ENCODE measurements at regions not wholly inside any gene's neighbourhood (a gene's known extent, or its start where the extent isn't known, plus 50 kb on each side); places are given as distances from the start of the nearest gene placed in this dataset.
"Not testable (repeated sequence)": the region's sequence is repeated elsewhere in the genome, so short reads cannot be mapped to it uniquely, and the experiment has no call there.

GRCh38 chr2:107740300-107740699 is 86.4 kb upstream of the RGPD4 start:
- ChIA-PET POLR2A (no interaction called here), CTCF (no interaction called here)
- no peaks in the 10 kb centered on the region for H3K36me3 Mint-ChIP-seq (ENCODE audit: low read depth)
- no peak overlapping the region for H3K27ac Mint-ChIP-seq
- H3K4me1 Mint-ChIP-seq: no peaks in the 10 kb centered on the region
- no peaks in the 10 kb centered on the region for H3K27me3 Mint-ChIP-seq
- no peak overlapping the region for H3K4me3 Mint-ChIP-seq
- H3K9me3 Mint-ChIP-seq: no peaks in the 10 kb centered on the region
- no peak for DNase-seq

GRCh38 chr2:107742460-107743027 is 84.1 kb upstream of the RGPD4 start:
- H3K9me3 Mint-ChIP-seq: peaks cover 2% of the 10 kb centered on the region
- CTCF ChIA-PET: no interaction called here
- POLR2A ChIA-PET: no interaction called here

DNA sequence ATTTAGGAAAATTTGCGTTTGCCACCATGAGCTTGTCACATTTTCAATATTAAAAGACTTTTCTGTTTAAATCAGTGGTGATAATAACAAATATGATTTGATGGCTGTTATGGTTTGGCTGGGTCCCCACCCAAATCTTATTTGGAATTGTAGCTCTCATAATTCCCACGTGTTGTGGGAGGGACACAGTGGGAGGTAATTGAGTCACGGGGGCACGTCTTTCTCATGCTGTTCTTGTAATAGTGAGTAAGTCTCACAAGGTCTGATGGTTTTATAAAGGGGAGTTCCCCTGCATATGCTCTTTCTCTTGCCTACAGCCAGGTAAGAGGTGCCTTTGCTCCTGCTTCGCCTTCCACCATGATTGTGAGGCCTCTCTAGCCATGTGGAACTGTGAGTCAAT is 83.4 kb upstream of the RGPD4 start:
- peaks cover 2% of the 10 kb centered on the region for H3K9me3 Mint-ChIP-seq
- H3K4me1 Mint-ChIP-seq: no peaks in the 10 kb centered on the region
- CTCF ChIA-PET: no interaction called here
- H3K36me3 Mint-ChIP-seq (ENCODE audit: low read depth): no peaks in the 10 kb centered on the region
- POLR2A ChIA-PET: no interaction called here
- H3K27me3 Mint-ChIP-seq: no peaks in the 10 kb centered on the region
- no peak overlapping the region for H3K4me3 Mint-ChIP-seq
- no peak overlapping the region for H3K27ac Mint-ChIP-seq
- no peak for DNase-seq

More at GRCh38 chr2:107742460-107743027, 84.1 kb upstream of the RGPD4 start:
- H3K27ac Mint-ChIP-seq: no peak overlapping the region
- H3K4me1 Mint-ChIP-seq: no peaks in the 10 kb centered on the region
- no peak for DNase-seq
- no peak overlapping the region for H3K4me3 Mint-ChIP-seq
- no peaks in the 10 kb centered on the region for H3K36me3 Mint-ChIP-seq (ENCODE audit: low read depth)
- H3K27me3 Mint-ChIP-seq: no peaks in the 10 kb centered on the region

GRCh38 chr2:107745100-107745499 is 81.6 kb upstream of the RGPD4 start:
- Mint-ChIP-seq H3K4me3 (no peak overlapping the region), H3K9me3 (peaks cover 2% of the 10 kb centered on the region), H3K27ac (no peak overlapping the region), H3K36me3 (ENCODE audit: low read depth) (no peaks in the 10 kb centered on the region), H3K27me3 (no peaks in the 10 kb centered on the region), H3K4me1 (no peaks in the 10 kb centered on the region)
- DNase-seq: no peak
- POLR2A ChIA-PET: no interaction called here
- CTCF ChIA-PET: no interaction called here

DNA sequence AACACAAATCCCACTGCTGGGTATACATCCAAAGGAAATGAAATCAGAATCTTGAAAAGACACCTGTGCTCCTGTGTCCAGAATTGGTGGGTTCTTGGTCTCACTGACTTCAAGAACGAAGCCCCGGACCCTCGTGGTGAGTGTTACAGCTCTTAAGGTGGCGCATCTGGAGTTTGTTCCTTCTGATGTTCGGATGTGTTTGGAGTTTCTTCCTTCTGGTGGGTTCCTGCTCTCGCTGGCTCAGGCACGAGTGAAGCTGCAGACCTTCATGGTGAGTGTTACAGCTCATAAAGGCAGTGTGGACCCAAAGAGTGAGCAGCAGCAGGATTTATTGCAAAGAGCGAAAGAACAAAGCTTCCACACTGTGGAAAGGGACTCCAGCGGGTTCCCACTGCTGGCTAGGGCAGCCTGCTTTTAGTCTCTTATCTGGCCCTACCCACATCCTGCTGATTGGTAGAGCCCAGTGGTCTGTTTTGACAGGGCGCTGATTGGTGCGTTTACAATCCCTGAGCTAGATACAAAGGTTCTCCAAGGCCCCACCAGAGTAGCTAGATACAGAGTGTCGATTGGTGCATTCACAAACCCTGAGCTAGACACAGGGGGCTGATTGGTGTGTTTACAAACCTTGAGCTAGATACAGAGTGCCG is 80.0 kb upstream of the RGPD4 start:
- H3K27me3 Mint-ChIP-seq; POLR2A ChIA-PET; H3K4me1 Mint-ChIP-seq; H3K4me3 Mint-ChIP-seq; DNase-seq; H3K27ac Mint-ChIP-seq; H3K36me3 Mint-ChIP-seq (ENCODE audit: low read depth); H3K9me3 Mint-ChIP-seq; CTCF ChIA-PET: not testable (repeated sequence)

DNA sequence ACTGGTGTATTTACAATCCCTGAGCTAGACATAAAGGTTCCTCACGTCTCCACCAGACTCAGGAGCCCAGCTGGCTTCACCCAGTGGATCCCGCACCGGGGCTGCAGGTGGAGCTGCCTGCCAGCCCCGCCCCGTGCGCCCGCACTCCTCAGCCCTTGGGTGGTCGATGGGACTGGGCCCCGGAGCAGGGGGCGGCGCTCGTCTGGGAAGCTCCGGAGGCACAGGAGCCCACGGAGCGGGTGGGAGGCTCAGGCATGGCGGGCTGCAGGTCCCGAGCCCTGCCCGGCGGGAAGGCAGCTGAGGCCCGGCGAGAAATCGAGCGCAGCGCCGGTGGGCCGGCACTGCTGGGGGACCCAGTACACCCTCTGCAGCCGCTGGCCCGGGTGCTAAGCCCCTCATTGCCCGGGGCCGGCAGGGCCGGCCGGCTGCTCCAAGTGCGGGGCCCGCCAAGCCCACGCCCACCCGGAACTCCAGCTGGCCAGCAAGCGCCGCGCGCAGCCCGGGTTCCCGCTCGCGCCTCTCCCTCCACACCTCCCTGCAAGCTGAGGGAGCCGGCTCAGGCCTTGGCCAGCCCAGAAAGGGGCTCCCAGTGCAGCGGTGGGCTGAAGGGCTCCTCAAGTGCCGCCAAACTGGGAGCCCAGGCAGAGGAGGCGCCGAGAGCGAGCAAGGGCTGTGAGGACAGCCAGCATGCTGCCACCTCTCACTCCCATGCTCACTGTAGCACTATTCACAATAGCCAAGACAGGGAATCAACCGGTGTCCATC is 79.3 kb upstream of the RGPD4 start:
- POLR2A ChIA-PET; H3K27me3 Mint-ChIP-seq; H3K27ac Mint-ChIP-seq; H3K36me3 Mint-ChIP-seq (ENCODE audit: low read depth); H3K9me3 Mint-ChIP-seq; H3K4me3 Mint-ChIP-seq; CTCF ChIA-PET; H3K4me1 Mint-ChIP-seq; DNase-seq: not testable (repeated sequence)

DNA sequence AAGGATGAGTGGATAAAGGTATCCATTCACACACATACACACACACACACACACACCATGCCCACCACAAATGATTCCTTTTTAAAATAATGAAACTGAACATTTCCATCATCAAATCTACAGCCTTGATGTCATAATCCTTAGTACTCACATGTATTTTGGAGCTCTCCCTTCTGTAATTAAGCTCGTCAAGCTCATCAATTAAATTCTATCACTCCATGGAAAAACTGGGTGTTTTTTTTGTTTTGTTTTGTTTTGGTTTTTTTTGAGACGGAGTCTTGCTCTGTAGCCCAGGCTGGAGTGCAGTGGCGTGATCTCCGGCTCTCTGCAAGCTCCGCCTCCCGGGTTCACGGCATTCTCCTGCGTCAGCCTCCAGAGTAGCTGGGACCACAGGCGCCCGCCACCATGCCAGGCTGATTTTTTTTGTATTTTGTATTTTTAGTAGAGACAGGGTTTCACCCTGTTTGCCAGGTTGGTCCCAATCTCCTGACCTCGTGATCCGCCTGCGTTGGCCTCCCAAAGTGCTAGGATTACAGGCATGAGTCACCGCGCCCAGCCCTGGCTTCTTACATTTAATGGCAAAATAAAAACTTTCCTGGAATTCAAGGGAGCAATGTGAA is 78.6 kb upstream of the RGPD4 start:
- H3K4me3 Mint-ChIP-seq: no peak overlapping the region
- H3K36me3 Mint-ChIP-seq (ENCODE audit: low read depth): no peaks in the 10 kb centered on the region
- ChIA-PET POLR2A (no interaction called here), CTCF (no interaction called here)
- H3K9me3 Mint-ChIP-seq: peaks cover 2% of the 10 kb centered on the region
- H3K4me1 Mint-ChIP-seq: no peaks in the 10 kb centered on the region
- no peak for DNase-seq
- no peak overlapping the region for H3K27ac Mint-ChIP-seq
- no peaks in the 10 kb centered on the region for H3K27me3 Mint-ChIP-seq

GRCh38 chr2:107751936-107752335 is 74.8 kb upstream of the RGPD4 start:
- Mint-ChIP-seq H3K4me1 (no peaks in the 10 kb centered on the region), H3K36me3 (ENCODE audit: low read depth) (no peaks in the 10 kb centered on the region), H3K4me3 (no peak overlapping the region), H3K9me3 (peaks cover 3% of the 10 kb centered on the region), H3K27me3 (no peaks in the 10 kb centered on the region), H3K27ac (no peak overlapping the region)
- ChIA-PET CTCF (no interaction called here), POLR2A (no interaction called here)
- DNase-seq: no peak

DNA sequence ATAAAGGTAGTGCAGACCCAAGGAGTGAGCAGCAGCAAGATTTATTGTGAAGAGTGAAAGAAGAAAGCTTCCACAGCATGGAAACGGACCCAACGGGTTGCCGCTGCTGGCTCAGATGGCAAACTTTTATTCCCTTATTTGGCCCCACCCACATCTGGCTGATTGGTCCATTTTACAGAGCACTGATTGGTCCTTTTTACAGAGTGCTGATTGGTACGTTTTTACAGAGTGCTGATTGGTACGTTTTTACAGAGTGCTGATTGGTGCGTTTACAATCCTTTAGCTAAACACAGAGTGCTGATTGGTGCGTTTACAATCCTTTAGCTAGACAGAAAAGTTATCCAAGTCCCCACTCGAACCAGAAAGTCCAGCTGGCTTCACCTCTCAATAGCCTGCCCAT is 72.9 kb upstream of the RGPD4 start:
- H3K27ac Mint-ChIP-seq; H3K27me3 Mint-ChIP-seq; H3K9me3 Mint-ChIP-seq; CTCF ChIA-PET; DNase-seq; H3K4me3 Mint-ChIP-seq; POLR2A ChIA-PET; H3K36me3 Mint-ChIP-seq (ENCODE audit: low read depth); H3K4me1 Mint-ChIP-seq: not testable (repeated sequence)

DNA sequence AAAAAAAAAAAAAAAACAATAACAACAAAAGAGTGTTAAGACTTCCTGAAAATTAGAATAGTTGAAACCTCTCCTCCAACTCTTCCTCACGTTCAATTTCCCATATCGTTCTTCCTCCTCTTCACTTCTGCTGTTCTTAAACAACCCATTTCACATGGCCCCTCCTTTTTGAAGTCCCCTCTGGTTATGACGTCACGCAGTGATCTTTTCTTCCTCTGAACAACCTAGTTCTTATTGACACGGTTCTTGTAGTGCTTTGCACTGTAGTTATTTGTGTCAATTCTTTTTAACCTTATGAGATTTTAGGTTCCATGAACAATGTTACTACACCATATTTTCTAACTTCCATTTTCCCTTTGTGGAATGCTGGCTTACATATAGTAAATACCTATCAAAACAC is 69.5 kb upstream of the RGPD4 start:
- no peak for DNase-seq
- Mint-ChIP-seq H3K27ac (no peak overlapping the region), H3K4me1 (no peaks in the 10 kb centered on the region), H3K9me3 (peaks cover 8% of the 10 kb centered on the region), H3K36me3 (ENCODE audit: low read depth) (no peaks in the 10 kb centered on the region), H3K4me3 (no peak overlapping the region), H3K27me3 (no peaks in the 10 kb centered on the region)
- POLR2A ChIA-PET: no interaction called here
- CTCF ChIA-PET: no interaction called here

- no peaks in the 10 kb centered on the region for H3K36me3 Mint-ChIP-seq (ENCODE audit: low read depth)
- H3K4me1 Mint-ChIP-seq: no peaks in the 10 kb centered on the region
- no peak overlapping the region for H3K27ac Mint-ChIP-seq
- peaks cover 5% of the 10 kb centered on the region for H3K9me3 Mint-ChIP-seq
- ChIA-PET POLR2A (no interaction called here), CTCF (no interaction called here)
- DNase-seq: no peak
- no peaks in the 10 kb centered on the region for H3K27me3 Mint-ChIP-seq
- H3K4me3 Mint-ChIP-seq: no peak overlapping the region
Observed at GRCh38 chr2:107760620-107761364, 65.9 kb upstream of the RGPD4 start.

- Mint-ChIP-seq H3K27me3 (no peaks in the 10 kb centered on the region), H3K27ac (no peak overlapping the region), H3K4me1 (no peaks in the 10 kb centered on the region), H3K9me3 (peaks cover 2% of the 10 kb centered on the region), H3K36me3 (ENCODE audit: low read depth) (no peaks in the 10 kb centered on the region), H3K4me3 (no peak overlapping the region)
- CTCF ChIA-PET: no interaction called here
- POLR2A ChIA-PET: no interaction called here
- DNase-seq: no peak
Observed at GRCh38 chr2:107772353-107772752, 54.3 kb upstream of the RGPD4 start.

DNA sequence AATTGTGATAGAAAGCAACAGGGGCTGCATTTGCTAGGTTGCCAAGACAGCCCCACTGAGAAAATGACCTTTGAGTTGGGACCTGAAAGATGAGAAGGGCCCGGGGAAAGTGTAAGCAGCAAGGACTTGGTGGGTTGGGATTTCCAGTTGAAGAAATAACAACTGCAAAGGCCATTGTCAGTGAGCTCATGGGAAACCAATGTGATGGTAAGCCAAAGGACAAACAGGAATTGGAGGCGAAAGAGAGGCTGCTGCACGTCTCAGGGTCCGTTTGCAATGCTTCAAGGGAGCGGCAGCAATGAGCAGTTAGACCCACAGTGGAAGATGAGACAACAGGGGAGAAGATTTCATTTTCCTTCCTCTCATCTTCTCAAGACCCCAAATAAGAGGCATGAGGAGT is 51.5 kb upstream of the RGPD4 start:
- CTCF ChIA-PET: no interaction called here
- no peak overlapping the region for H3K27ac Mint-ChIP-seq

More for the DNA sequence above, 51.5 kb upstream of the RGPD4 start:
- DNase-seq: no peak
- Mint-ChIP-seq H3K27me3 (no peaks in the 10 kb centered on the region), H3K36me3 (ENCODE audit: low read depth) (no peaks in the 10 kb centered on the region), H3K9me3 (peaks cover 2% of the 10 kb centered on the region), H3K4me3 (no peak overlapping the region), H3K4me1 (no peaks in the 10 kb centered on the region)
- POLR2A ChIA-PET: no interaction called here

Measured in activated CD4-positive, alpha-beta memory T cell treated with anti-CD3 and anti-CD28 coated beads, Interleukin-2, amount 10 ng/mL, durations not matched to agents 7 days and 5 days (primary cell).